HG03039 (cell line): ENCODE measurements at regions not wholly inside any gene's neighbourhood (a gene's known extent, or its start where the extent isn't known, plus 50 kb on each side); places are given as distances from the start of the nearest gene placed in this dataset.
"Not testable (repeated sequence)": the region's sequence is repeated elsewhere in the genome, so short reads cannot be mapped to it uniquely, and the experiment has no call there.

Source experiments
- ATAC-seq: cut with Tn5 transposase; IDR thresholded peaks from one replicate; pipeline ENCODE4 v1.9.1; 2021; ENCODE audit warnings: mild to moderate bottlenecking, moderate library complexity; ENCODE audit not compliant: unreplicated experiment

DNA sequence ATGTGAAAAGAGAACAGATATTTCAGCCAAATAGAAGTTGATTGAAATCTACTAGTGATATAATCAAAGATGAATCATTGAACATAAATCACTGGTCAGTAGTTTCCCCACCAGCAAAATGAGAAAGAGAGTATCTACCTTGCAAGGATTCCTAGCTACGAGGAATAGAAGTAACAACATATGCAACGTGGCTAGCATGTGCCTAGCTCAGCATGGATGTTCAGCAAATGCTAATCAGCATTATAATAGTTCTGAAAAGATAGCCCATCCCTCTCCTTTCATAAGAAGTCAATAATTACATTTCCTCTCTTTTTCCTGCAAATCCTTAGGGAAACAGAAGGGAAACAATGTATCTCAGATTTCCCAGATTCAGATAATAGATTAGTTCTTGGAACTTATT is 417.2 kb downstream of the SATB2 start:
- ATAC-seq = no peak

- not testable (repeated sequence) for ATAC-seq
These were observed 424.0 kb downstream of the SATB2 start for GRCh38 chr2:199033761-199034160.

DNA sequence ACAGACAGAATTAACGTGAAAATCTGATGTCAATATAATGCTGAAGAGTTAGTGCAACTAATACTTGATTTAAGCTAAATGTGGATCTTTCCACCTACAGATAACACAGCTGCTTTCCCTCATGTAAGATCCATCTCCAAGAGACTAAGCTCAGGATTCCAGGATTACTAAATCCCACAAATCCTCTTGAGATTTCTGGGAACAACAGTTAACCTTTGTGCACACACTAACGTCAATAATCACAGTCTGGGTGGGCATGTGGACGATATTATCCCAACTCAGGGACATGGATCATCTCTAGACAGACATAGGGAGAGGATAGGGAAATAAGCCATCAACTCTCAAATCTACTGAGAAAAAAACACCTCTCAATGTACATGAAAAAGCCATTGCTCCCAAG is 432.6 kb downstream of the SATB2 start:
- ATAC-seq = no peak

DNA sequence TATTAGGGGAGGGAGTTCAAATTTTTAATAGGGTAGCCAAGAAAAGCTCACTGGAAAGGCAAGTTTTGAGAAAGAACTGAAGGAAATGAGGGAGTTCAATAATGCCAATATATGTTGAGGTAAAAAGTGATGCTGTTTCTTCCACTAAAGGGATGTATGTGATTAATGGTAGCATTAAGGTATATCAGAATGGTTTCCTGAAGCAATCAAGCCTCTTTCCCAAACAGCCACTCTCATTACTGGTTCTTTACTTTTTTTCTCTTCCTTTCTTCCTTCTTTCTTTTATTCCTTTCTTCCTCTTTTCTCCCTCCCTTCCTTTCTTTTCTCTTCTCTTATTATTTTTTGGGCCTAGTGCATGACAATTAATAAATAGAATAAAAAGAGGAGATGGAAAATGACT is 433.5 kb downstream of the SATB2 start:
- no peak for ATAC-seq

- ATAC-seq = no peak
These were observed 437.7 kb downstream of the SATB2 start for GRCh38 chr2:199019898-199020507.

DNA sequence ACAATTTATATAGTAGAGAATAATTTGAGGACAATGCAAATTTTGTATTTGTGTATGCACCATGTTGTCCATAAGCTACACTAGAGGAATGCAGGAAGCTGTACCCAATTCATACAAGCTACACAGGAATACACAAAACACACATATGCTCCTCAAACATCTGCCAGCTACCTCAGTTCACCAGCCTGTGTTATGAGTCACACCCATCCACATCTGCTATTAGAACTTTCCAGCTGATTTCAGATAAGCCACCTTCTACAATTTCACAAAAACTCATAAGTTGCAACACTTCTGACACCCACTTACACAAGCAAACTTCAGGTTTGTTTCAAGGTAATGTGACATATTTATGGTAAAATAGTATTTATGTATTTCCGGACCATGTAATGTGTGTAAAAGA is 438.9 kb downstream of the SATB2 start:
- ATAC-seq = no peak

DNA sequence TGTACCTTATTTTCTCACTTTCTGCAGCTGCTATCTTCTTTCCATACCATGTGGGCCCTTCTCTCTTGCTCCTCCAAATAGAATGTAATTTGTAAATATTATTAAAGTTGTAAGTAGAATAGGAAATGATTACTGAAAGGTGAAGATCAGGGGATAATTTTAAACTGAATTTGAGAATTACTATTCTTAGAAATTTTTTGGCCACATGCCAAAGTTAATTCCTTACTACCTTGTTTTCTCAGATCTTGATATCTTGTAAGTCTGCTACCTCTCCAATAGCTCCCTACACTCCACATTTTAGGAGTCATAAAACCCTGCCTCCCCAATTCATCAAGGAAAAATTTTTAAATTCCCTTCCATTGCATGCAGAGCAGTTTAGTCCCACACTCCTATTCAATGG is 442.7 kb downstream of the SATB2 start:
- ATAC-seq = no peak

DNA sequence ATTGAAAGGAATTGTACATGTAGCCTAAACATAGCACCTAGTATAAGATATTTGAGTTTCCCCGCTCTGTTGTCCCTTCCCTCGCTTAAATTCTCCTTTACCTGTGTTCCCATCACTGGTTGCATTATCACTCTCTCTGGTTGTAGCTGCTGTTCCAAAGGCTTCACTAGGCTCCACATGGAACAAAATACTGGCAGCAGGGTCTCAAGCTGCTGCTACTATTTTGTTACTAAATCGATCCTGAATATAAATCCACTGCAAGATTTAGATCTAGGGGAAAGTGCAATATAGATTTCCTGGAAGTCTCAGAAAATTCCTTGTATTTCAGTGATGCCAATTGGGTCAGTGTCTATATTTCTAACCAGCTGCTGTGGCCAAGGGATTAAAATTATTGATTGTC is 443.5 kb downstream of the SATB2 start:
- ATAC-seq = no peak

DNA sequence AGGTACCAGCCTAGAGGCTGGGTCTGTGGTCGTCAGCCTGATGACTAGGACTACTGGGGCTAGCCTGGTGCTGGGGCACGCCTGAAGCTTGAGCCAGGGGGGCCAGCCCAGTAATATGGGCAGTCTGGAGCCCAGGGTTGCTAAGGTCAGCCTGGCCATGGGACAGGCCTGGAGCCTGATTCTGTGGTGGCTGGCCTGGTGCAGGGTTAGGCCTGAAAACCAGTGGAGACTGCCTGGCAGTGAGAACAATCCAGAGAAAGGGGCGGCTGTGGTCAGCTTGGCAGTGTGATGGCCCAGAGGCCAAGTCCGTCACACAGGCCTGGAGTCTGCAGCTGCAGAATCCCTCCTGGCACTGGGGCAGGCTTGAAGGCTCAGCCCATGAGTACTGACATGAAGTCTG is 445.8 kb downstream of the SATB2 start:
- no peak for ATAC-seq

DNA sequence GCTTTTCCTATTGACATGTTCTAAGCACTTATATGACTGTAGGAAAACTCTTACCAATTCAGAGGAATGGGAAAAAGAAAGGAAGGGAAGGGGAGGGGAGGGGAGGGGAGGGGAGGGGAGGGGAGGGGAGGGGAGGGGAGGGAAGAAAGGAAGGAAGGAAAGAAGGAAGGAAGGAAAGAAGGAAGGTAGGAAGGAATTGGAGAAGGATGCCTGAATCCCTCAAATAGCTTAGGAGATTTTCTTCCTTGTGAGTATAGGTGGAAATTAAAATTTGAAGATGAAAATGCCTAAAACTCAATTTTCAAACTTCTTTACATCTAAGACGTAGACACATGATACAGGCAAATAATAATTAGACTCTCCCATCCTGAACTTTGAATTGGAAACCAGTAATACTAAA is 463.1 kb downstream of the SATB2 start:
- no peak for ATAC-seq

DNA sequence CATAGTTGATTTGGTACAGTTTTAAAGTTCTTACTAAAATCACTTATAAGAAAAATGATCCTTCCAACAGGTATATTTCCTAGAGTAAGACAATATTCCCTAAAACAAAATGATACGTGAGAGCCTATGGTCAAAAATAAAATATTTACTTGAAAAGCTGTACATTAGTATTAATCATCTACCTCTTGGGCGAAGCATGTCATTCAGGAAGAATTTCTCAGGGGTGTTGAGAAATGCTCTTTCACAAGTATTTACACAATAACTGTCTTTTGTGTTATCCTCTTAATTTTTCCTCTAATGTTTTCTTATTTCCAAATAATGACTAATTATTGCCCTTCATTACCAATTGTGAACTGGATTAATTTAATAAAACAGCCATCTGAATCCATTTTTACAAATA is 466.3 kb downstream of the SATB2 start:
- ATAC-seq = no peak

GRCh38 chr2:198975779-198976178 is 482.0 kb downstream of the SATB2 start:
- no peak for ATAC-seq

GRCh38 chr2:198973785-198974184 is 484.0 kb downstream of the SATB2 start:
- ATAC-seq = no peak

DNA sequence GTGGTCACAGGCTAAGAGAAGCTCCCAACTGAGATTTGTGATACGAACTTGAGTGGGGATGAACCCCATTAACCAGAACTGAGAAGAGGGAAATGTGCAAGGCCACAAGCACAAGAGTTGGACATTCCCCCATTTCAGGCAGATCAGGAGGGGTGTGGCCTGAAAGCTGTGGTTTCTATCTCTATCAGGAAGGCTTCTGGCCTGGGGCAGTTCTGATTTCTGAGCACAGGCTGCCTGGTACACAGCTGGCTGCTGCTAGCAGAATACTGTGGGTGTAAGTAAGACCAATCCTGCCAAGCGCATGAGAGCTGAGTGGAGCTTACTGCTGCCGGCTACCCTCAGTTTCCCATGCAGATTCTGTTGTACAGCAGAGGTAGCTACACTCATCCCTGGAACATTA is 484.6 kb downstream of the SATB2 start:
- no peak for ATAC-seq

- no peak for ATAC-seq
These were observed 489.2 kb downstream of the SATB2 start for GRCh38 chr2:198968545-198968944.

- ATAC-seq = no peak
These were observed 491.5 kb downstream of the SATB2 start for GRCh38 chr2:198966269-198966668.

GRCh38 chr2:198961547-198961946 is 496.2 kb downstream of the SATB2 start:
- no peak for ATAC-seq

DNA sequence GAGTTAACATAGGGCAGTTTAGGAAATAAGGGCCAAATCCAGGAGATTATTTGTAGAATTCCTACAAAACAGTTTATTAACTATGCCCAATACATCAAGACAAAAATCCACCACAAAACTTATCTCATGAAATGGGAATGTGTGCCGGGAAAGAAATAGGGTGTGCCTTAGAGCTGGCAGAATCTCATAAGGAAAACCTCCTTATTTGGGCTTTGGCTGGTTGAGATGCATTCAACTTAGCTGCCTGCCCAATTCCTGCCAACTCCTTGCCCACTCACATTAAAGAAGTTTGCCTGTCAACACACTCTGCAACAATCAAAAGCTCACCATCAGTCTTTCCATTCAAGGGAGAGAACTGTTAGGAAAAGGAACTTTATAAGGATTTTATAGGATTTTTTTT is 500.6 kb downstream of the SATB2 start:
- no peak for ATAC-seq

GRCh38 chr2:198953328-198953727 is 504.4 kb downstream of the SATB2 start:
- no peak for ATAC-seq

DNA sequence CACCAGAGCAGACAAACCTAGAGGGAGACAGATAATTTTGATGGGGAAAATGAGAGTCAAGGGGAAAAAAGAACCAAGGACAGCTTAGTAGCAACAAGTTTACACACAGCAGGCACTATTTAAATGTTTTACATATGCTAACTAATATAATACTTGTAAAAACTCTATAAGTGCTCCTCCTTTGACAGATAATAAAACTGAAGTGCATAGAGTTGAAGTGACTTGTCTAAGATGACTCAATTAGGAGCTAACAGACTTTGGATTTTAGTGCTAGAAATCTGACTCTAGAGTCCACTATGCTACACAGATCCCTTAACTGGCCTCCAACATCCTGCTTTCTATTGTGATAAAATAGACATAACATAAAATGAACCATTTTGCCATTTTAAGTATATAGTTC is 506.9 kb downstream of the SATB2 start:
- ATAC-seq = no peak

- no peak for ATAC-seq
These were observed 512.2 kb downstream of the SATB2 start for GRCh38 chr2:198945496-198945895.

GRCh38 chr2:198930170-198930569 is 527.6 kb downstream of the SATB2 start:
- no peak for ATAC-seq

DNA sequence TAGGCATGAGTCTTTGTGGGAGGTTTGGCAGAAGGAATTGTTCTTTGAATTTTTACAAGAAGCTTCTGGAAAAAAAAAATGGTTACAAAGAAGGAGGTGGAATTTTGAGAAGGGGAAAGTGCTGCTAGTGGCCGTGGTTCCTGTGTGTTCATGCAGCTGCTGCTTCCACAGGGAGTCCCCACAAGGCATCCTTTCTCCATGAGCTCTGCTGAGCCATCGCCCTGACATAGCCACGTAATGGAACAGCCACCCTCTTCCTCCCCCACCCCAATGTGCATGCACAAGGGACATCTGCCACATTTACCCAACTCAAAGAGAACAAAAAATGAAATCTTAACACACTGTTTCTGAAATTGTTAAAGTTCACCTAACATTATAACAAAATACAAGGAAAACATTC is 529.7 kb downstream of the SATB2 start:
- ATAC-seq = no peak
